Loucy (cell line): ENCODE measurements at regions not wholly inside any gene's neighbourhood (a gene's known extent, or its start where the extent isn't known, plus 50 kb on each side); places are given as distances from the start of the nearest gene placed in this dataset.

Experiments used
- CTCF ChIP-seq: fragments of 200-600 bp; sonication (generic); conservative IDR thresholded peaks from 2 replicates; pipeline ENCODE4 v1.5.1; 2014; ENCODE audit warnings: mild to moderate bottlenecking, antibody characterized with exemption, low read length
- EZH2phosphoT487 ChIP-seq: fragments of 200-600 bp; IDR thresholded peaks from 2 replicates; pipeline ENCODE4 v1.6.1; 2018; ENCODE audit warnings: antibody characterized with exemption, mild to moderate bottlenecking, moderate library complexity, borderline replicate concordance

- no peak for TF ChIP-seq CTCF
- TF ChIP-seq EZH2phosphoT487, result no peak
Observed at GRCh38 chr4:135282676-135283075, 1081.1 kb upstream of the PABPC4L start.
